ENCODE measurements at regions not wholly inside any gene's neighbourhood (a gene's known extent, or its start where the extent isn't known, plus 50 kb on each side); places are given as distances from the start of the nearest gene placed in this dataset.
"Not testable (repeated sequence)": the region's sequence is repeated elsewhere in the genome, so short reads cannot be mapped to it uniquely, and the experiment has no call there.

- peak; percentile 50 to 69 for DNase-seq
Measured at GRCh38 chr5:124902097-124902821, 155.8 kb upstream of the ZNF608 start.

DNA sequence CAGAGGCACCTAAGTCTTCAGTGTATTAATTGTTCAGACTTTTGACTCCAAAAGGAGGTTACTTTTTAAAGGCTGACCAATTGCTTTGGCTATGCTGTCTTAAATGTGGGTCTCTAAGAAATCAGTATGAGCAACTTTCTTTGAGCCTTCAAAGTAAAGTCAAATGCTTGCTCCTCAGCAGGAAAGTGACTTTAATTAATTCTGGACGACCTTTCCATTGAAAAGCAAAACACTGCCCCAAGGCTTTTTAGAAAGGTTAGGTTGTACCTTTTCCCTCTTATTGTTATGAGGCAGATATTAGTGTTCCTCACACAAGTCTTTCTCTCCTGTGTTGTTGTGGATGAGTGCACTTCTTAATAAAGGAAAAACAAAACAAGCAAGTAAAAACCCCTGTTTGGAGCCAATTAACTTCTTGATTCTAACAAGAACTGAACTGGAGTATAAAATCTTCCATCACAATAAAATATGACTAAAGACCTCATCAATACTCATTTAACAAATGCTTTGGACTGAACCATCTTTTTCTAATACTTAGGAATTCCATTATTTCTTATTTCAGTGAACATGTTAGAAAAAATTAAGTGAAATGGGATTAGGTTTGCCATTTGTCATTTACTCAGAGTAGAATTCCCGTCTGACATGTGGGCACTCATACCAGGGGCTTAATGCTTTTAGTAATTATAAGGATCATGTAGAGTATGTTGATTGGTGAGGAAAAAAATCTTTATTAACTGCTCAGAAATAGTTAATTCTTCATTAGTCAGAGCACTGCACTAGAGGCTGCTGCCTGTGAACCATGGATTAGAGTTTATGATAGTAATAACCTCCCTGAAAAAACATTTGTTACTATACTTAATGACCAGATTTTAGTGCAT lies 159.1 kb upstream of the ZNF608 start:
- no peak for DNase-seq

- DNase-seq, result peak; percentile 61 to 68
Measured at GRCh38 chr5:124906339-124907097, 160.1 kb upstream of the ZNF608 start.

DNA sequence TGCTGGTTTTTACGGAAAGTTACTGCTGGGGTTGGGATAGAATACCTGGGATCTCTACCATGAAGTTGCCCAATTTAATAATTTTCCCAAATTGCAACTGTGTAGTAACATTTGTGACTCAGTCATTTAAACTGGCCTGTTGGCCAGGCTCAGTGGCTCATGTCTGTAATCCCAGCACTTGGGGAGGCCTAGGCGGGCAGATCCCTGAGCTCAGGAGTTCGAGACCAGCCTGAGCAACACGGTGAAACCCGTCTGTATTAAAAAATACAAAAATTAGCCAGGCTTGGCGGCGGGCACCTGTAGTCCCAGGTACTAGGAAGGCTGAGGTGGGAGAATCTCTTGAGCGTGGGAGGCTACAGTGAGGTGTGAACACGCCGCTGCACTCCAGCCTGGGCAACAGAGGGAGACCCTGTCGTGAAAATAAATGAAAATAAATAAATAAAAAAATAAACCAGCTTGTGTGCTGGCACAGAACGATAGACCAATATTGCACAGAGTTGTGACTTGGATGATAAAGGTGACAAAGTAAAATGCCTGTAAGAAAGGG lies 160.7 kb upstream of the ZNF608 start:
- no peak for DNase-seq

- no peak for DNase-seq
Measured at GRCh38 chr5:124908581-124909451, 162.4 kb upstream of the ZNF608 start.

- no peak for DNase-seq
Measured at GRCh38 chr5:124909734-124910133, 163.3 kb upstream of the ZNF608 start.

- DNase-seq, result no peak
Measured at GRCh38 chr5:124910354-124911016, 164.0 kb upstream of the ZNF608 start.

- no peak for DNase-seq
Measured at GRCh38 chr5:124912638-124913328, 166.3 kb upstream of the ZNF608 start.

DNA sequence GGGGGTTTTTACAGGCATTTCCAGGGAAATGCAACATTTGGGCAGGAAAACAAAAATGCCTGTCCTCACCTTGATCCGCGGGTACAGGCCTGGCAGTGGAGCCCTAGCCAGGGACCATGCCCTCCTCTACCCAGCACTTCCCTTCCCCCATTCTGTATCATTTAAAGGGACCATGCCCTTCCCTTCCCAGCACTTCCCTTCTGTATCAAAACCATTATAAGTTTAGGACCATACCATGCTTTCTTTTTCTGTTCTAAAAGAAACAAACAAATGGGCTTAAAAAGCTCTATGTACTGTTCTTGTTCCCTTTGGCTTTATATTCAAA lies 166.9 kb upstream of the ZNF608 start:
- no peak for DNase-seq

GRCh38 chr5:124916313-124916712 lies 169.9 kb upstream of the ZNF608 start:
- not testable (repeated sequence) for DNase-seq

- no peak for DNase-seq
Measured at GRCh38 chr5:124918618-124919017, 172.2 kb upstream of the ZNF608 start.

GRCh38 chr5:124919076-124919475 lies 172.6 kb upstream of the ZNF608 start:
- DNase-seq, result no peak

- DNase-seq, result no peak
Measured at GRCh38 chr5:124919747-124920525, 173.5 kb upstream of the ZNF608 start.

GRCh38 chr5:124920909-124921666 lies 174.6 kb upstream of the ZNF608 start:
- no peak for DNase-seq

GRCh38 chr5:124921694-124922093 lies 175.3 kb upstream of the ZNF608 start:
- DNase-seq, result no peak

DNA sequence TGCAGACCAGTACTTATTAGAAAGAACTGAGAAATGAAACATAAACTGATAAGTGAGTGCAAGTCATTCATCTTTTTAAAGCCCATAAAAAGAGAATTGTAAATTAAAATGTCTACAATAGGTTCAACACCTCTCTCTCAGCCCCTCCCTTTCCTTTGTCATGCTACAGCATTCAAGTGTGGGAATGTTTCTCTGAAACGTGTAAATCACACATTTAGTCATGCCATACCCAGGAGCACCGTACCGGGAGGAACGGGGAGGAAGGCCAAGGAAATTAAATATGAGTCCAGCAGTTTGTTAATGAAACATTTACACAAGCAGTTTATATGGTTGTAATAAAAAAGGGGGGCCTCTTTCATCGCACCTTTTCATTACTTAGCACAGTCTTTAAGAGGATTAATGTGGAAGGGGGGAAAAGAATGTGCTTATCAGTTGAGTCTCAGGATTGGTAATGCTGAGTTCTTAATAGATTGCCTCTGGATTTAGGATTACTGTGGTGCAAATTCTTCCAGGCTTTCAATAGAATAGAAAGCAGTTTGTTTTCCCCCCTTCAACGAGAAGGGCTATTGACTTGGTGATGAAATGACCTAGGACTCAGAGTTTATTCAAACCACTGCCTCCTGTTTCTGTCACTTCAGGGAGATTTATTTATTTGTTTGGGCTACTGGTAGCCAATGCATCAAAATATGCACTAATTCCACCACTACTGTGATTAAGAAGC lies 176.0 kb upstream of the ZNF608 start:
- DNase-seq, result peak in 1 of 2 experiments; percentile 5

DNA sequence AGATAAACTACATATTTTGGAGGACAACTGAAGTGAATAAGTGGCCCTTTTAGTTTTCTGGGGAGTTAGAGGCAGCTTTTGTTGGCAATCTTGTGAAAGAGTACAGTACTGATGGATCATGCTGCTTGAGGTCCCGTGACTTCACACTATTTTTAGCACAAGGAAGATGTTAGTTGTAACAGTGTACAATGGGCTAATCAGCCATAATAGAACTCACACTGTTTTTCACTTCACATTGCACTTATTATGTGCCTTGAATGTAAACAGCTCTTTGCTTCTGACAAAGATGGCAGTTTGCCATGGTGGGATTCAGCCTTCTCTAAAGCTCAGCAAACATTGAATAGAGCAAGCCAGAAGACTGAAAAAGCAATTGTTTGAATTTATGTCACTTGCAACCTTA lies 176.7 kb upstream of the ZNF608 start:
- DNase-seq, result peak in 1 of 2 experiments; percentile 60

GRCh38 chr5:124924729-124925128 lies 178.3 kb upstream of the ZNF608 start:
- DNase-seq, result no peak

DNA sequence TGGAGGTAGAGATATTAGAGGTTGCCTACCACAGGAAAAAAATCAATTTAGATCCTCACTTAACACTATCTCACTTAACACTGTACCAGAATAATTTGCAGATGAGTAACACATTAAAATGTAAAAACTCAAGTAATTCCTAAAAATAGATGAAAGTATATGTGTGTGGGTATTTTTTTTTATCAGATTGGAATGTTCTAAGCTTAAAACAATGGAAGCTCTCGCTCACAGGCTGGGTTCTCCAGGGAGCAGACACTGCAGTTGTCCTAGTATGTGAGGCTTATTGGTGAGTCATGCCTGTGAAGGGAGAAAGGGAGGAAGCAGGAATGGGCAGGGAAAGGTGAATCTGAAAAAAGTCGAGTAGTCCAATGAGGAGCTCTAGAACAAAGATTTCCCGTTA lies 181.3 kb upstream of the ZNF608 start:
- no peak for DNase-seq
